H9 (cell line): ENCODE measurements at regions not wholly inside any gene's neighbourhood (a gene's known extent, or its start where the extent isn't known, plus 50 kb on each side); places are given as distances from the start of the nearest gene placed in this dataset.

Experiments used
- DNase-seq: peaks from one replicate; pipeline ENCODE4 v3.0.0-alpha.2; 2017
- H2AFZ ChIP-seq: one replicate; pipeline ENCODE4 v1.6.1; 2013; ENCODE audit warnings: mild to moderate bottlenecking, low read length, control low read depth, moderate library complexity
- H2AK5ac ChIP-seq: 2 replicates; pipeline ENCODE4 v1.6.1; 2013; ENCODE audit warnings: low read length, control low read depth, mixed read lengths; ENCODE audit not compliant: insufficient read length
- H2BK120ac ChIP-seq: one replicate; pipeline ENCODE4 v1.6.1; 2013; ENCODE audit warnings: low read depth, mild to moderate bottlenecking, low read length, control low read depth, inconsistent platforms; ENCODE audit not compliant: poor library complexity, severe bottlenecking
- H2BK12ac ChIP-seq: 2 replicates; pipeline ENCODE4 v1.6.1; 2013; ENCODE audit warnings: low read length, control low read depth, mixed read lengths, low read depth; ENCODE audit not compliant: insufficient read length
- H2BK15ac ChIP-seq: 2 replicates; pipeline ENCODE4 v1.6.1; 2013; ENCODE audit warnings: low read depth, low read length, control low read depth
- H2BK20ac ChIP-seq: one replicate; pipeline ENCODE4 v1.6.1; 2013; ENCODE audit warnings: low read depth, mild to moderate bottlenecking, low read length, control low read depth, inconsistent platforms; ENCODE audit not compliant: poor library complexity, severe bottlenecking
- H2BK5ac ChIP-seq: 2 replicates; pipeline ENCODE4 v1.6.1; 2013; ENCODE audit warnings: low read length, control low read depth, mixed read lengths; ENCODE audit not compliant: insufficient read length
- H3K14ac ChIP-seq: 2 replicates; pipeline ENCODE4 v1.6.1; 2013; ENCODE audit warnings: low read length, control low read depth; ENCODE audit not compliant: insufficient read depth
- H3K18ac ChIP-seq: 2 replicates; pipeline ENCODE4 v1.6.1; 2013; ENCODE audit warnings: low read depth, mild to moderate bottlenecking, mixed read lengths, low read length, control low read depth; ENCODE audit not compliant: insufficient read length
- H3K23ac ChIP-seq: 2 replicates; pipeline ENCODE4 v1.6.1; 2013; ENCODE audit warnings: low read length, control low read depth, mixed read lengths, low read depth; ENCODE audit not compliant: insufficient read length
- H3K23me2 ChIP-seq: 2 replicates; pipeline ENCODE4 v1.6.1; 2013; ENCODE audit warnings: low read depth, mild to moderate bottlenecking, mixed read lengths, low read length, control low read depth; ENCODE audit not compliant: insufficient read length, poor library complexity, severe bottlenecking
- H3K27ac ChIP-seq: 2 replicates; pipeline ENCODE4 v1.5.1; 2013; ENCODE audit warnings: low read length, control low read depth, mixed read lengths, low read depth; ENCODE audit not compliant: insufficient read length
- H3K27me3 ChIP-seq: 2 replicates; pipeline ENCODE4 v1.6.1; 2013; ENCODE audit warnings: low read length, control low read depth, inconsistent platforms; ENCODE audit not compliant: insufficient read depth
- H3K4ac ChIP-seq: 2 replicates; pipeline ENCODE4 v1.6.1; 2013; ENCODE audit warnings: low read depth, mild to moderate bottlenecking, control low read depth, inconsistent platforms, low read length, moderate library complexity
- H3K4me1 ChIP-seq: 2 replicates; pipeline ENCODE4 v1.6.1; 2013; ENCODE audit warnings: low read length, control low read depth, inconsistent platforms; ENCODE audit not compliant: insufficient read depth
- H3K4me2 ChIP-seq: 2 replicates; pipeline ENCODE4 v1.6.1; 2013; ENCODE audit warnings: low read length, control low read depth, mixed read lengths; ENCODE audit not compliant: insufficient read length, insufficient read depth
- H3K56ac ChIP-seq: 2 replicates; pipeline ENCODE4 v1.6.1; 2013; ENCODE audit warnings: low read depth, mild to moderate bottlenecking, mixed read lengths, low read length, control low read depth; ENCODE audit not compliant: insufficient read length
- H3K79me1 ChIP-seq: 2 replicates; pipeline ENCODE4 v1.6.1; 2013; ENCODE audit warnings: low read depth, mild to moderate bottlenecking, moderate library complexity, low read length, control low read depth, inconsistent platforms; ENCODE audit not compliant: insufficient read depth, poor library complexity, severe bottlenecking
- H3K79me2 ChIP-seq: 2 replicates; pipeline ENCODE4 v1.6.1; 2013; ENCODE audit warnings: low read length, control low read depth, inconsistent platforms; ENCODE audit not compliant: insufficient read depth
- H3K9ac ChIP-seq: 2 replicates; pipeline ENCODE4 v1.6.1; 2013; ENCODE audit warnings: low read length, control low read depth, mixed read lengths; ENCODE audit not compliant: insufficient read length; ENCODE audit errors: extremely low read depth
- H3K9me3 ChIP-seq: one replicate; pipeline ENCODE4 v1.6.1; 2013; ENCODE audit warnings: low read depth, low read length, inconsistent platforms; ENCODE audit not compliant: control insufficient read depth
- H3T11ph ChIP-seq: one replicate; pipeline ENCODE4 v1.6.1; 2013; ENCODE audit warnings: mild to moderate bottlenecking, low read length, control low read depth, inconsistent platforms
- H4K20me1 ChIP-seq: one replicate; pipeline ENCODE4 v1.6.1; 2013; ENCODE audit not compliant: control insufficient read depth, insufficient read length, insufficient read depth
- H4K5ac ChIP-seq: 2 replicates; pipeline ENCODE4 v1.6.1; 2013; ENCODE audit warnings: low read depth, mild to moderate bottlenecking, mixed read lengths, low read length, control low read depth; ENCODE audit not compliant: insufficient read length
- H4K8ac ChIP-seq: replicated peaks from 2 replicates; pipeline ENCODE4 v1.6.1; 2013; ENCODE audit warnings: low read length, control low read depth, mixed read lengths, low read depth; ENCODE audit not compliant: insufficient read length
- H4K91ac ChIP-seq: 2 replicates; pipeline ENCODE4 v1.6.1; 2013; ENCODE audit warnings: low read depth, mild to moderate bottlenecking, moderate library complexity, mixed read lengths, low read length, control low read depth; ENCODE audit not compliant: insufficient read length
- H3K27ac Mint-ChIP-seq, 3 experiments: 2 replicates in 2 of 3; 3 replicates in 1 of 3; pipeline ENCODE4 v1.8.0; 2020 to 2021; ENCODE audit warnings: mixed read lengths in 3 of 3, mild to moderate bottlenecking in 1 of 3, moderate library complexity in 1 of 3
- H3K27me3 Mint-ChIP-seq: 2 replicates; pipeline ENCODE4 v1.8.0; 2021; ENCODE audit warnings: low read depth, mild to moderate bottlenecking, moderate library complexity, mixed read lengths
- H3K36me3 Mint-ChIP-seq, 3 experiments: 2 replicates in 2 of 3; 3 replicates in 1 of 3; pipeline ENCODE4 v1.8.0; 2020 to 2021; ENCODE audit warnings: low read depth in 3 of 3, mixed read lengths in 3 of 3; ENCODE audit not compliant: insufficient read depth in 1 of 3
- H3K4me1 Mint-ChIP-seq, 2 experiments: 2 replicates each; pipeline ENCODE4 v1.8.0; 2020; ENCODE audit warnings: mixed read lengths in 2 of 2
- H3K4me3 Mint-ChIP-seq, 2 experiments: 2 replicates in 1 of 2; 3 replicates in 1 of 2; pipeline ENCODE4 v1.8.0; 2020 to 2021; ENCODE audit warnings: mild to moderate bottlenecking in 2 of 2, mixed read lengths in 2 of 2, moderate library complexity in 1 of 2
- H3K9me3 Mint-ChIP-seq, 2 experiments: 2 replicates in 1 of 2; 3 replicates in 1 of 2; pipeline ENCODE4 v1.8.0; 2020; ENCODE audit warnings: mild to moderate bottlenecking in 2 of 2, mixed read lengths in 2 of 2, moderate library complexity in 1 of 2
- WGBS: extraction: QIAGEN DNeasy Blood & Tissue Kit; methylation state at CpG from one replicate; pipeline ENCODE4 v1.1.7; 2013; ENCODE audit warnings: missing lambda C conversion rate, low lambda C conversion rate, mixed read lengths; ENCODE audit not compliant: insufficient read length; ENCODE audit errors: extremely low coverage; 5-methylcytosine and 5-hydroxymethylcytosine counted together
- TF ChIP-seq, protein P1 (sequence below): fragments of 200-600 bp; sonication (generic); conservative IDR thresholded peaks from 3 replicates; pipeline ENCODE4 v1.8.0; 2021; ENCODE audit warnings: antibody characterized with exemption, mild to moderate bottlenecking

DNA sequence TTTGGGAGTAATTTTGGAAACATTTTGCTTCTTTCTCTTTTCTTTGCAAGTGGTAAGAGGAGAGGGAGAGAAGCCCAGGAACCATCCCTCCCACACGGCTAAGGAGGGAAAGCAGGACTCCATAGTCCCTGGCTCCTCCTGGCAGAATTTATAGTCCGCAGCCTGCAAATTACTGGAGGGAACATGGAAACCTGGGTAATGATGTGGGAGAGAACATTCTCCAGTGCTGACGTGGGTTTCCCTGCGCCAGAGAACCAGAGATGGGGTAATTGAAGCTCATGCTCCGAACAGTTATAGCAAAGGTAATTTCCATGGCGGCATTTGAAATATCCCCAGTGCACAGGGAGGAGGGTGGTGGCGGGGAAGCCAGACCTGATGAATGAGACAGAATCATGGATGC is 320.4 kb downstream of the RPS24 start:
- Histone ChIP-seq H3K9ac (no peak overlapping the region), H3K79me1 (no peaks in the 10 kb centered on the region), H3K9me3 (no peaks in the 10 kb centered on the region), H2BK120ac (no peak overlapping the region), H2AFZ (no peak overlapping the region), H3K27ac (no peak overlapping the region), H3K23me2 (no peaks in the 10 kb centered on the region), H4K5ac (no peak overlapping the region), H3K56ac (no peak overlapping the region), H2BK12ac (no peak overlapping the region), H2BK20ac (no peak overlapping the region), H3K79me2 (no peaks in the 10 kb centered on the region), H2AK5ac (no peak overlapping the region), H4K91ac (no peak overlapping the region), H3K4me2 (no peak overlapping the region), H4K8ac (no peak overlapping the region), H3T11ph (no peak overlapping the region), H4K20me1 (no peaks in the 10 kb centered on the region), H3K14ac (no peak overlapping the region), H3K4ac (no peak overlapping the region), H3K23ac (no peak overlapping the region), H3K27me3 (no peaks in the 10 kb centered on the region), H3K18ac (no peak overlapping the region), H3K4me1 (peaks cover 2% of the 10 kb centered on the region; the same call in 1 of the 2 replicates), H2BK5ac (no peak overlapping the region), H2BK15ac (no peak overlapping the region)
- no peak overlapping the region for H3K4me3 Mint-ChIP-seq
- DNase-seq = no peak
- H3K9me3 Mint-ChIP-seq = no peaks in the 10 kb centered on the region
- H3K27me3 Mint-ChIP-seq = peaks cover 9% of the 10 kb centered on the region
- no CpG with 5 or more reads among the region's 7 CpGs for WGBS
- H3K27ac Mint-ChIP-seq = no peak overlapping the region
- peaks cover 31 to 35% of the 10 kb centered on the region in 2 experiments for H3K4me1 Mint-ChIP-seq
- H3K36me3 Mint-ChIP-seq = no peaks in the 10 kb centered on the region
- TF ChIP-seq, protein P1, sequence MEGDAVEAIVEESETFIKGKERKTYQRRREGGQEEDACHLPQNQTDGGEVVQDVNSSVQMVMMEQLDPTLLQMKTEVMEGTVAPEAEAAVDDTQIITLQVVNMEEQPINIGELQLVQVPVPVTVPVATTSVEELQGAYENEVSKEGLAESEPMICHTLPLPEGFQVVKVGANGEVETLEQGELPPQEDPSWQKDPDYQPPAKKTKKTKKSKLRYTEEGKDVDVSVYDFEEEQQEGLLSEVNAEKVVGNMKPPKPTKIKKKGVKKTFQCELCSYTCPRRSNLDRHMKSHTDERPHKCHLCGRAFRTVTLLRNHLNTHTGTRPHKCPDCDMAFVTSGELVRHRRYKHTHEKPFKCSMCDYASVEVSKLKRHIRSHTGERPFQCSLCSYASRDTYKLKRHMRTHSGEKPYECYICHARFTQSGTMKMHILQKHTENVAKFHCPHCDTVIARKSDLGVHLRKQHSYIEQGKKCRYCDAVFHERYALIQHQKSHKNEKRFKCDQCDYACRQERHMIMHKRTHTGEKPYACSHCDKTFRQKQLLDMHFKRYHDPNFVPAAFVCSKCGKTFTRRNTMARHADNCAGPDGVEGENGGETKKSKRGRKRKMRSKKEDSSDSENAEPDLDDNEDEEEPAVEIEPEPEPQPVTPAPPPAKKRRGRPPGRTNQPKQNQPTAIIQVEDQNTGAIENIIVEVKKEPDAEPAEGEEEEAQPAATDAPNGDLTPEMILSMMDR = no peak
